GM19239 (cell line): ENCODE measurements at regions not wholly inside any gene's neighbourhood (a gene's known extent, or its start where the extent isn't known, plus 50 kb on each side); places are given as distances from the start of the nearest gene placed in this dataset.
"Not testable (repeated sequence)": the region's sequence is repeated elsewhere in the genome, so short reads cannot be mapped to it uniquely, and the experiment has no call there.

Experiments
- DNase-seq: peaks from one replicate; pipeline ENCODE4 v3.0.0; 2011; ENCODE audit warnings: low spot score; ENCODE audit not compliant: insufficient read length
- FAIRE-seq: peaks from 2 replicates; lab custom pipeline; 2011; peaks lifted over from hg19 to GRCh38; lab: Jason Lieb, UNC

- no peak for FAIRE-seq
- DNase-seq, result no peak
These were observed 656.3 kb downstream of the TYW1 start for GRCh38 chr7:67652937-67653336.

GRCh38 chr7:67653856-67654454 is 657.3 kb downstream of the TYW1 start:
- DNase-seq (no peak), FAIRE-seq (no peak)

- DNase-seq (no peak), FAIRE-seq (no peak)
These were observed 658.0 kb downstream of the TYW1 start for GRCh38 chr7:67654642-67655041.

GRCh38 chr7:67655168-67655567 is 658.5 kb downstream of the TYW1 start:
- FAIRE-seq (no peak), DNase-seq (no peak)

- no peak for FAIRE-seq
- no peak for DNase-seq
These were observed 662.5 kb downstream of the TYW1 start for GRCh38 chr7:67659091-67659490.

GRCh38 chr7:67662804-67663203 is 666.2 kb downstream of the TYW1 start:
- no peak for FAIRE-seq
- DNase-seq, result no peak

GRCh38 chr7:67663644-67664043 is 667.0 kb downstream of the TYW1 start:
- no peak for FAIRE-seq
- no peak for DNase-seq

- not testable (repeated sequence) for DNase-seq, FAIRE-seq
These were observed 669.7 kb downstream of the TYW1 start for GRCh38 chr7:67666359-67666758.

GRCh38 chr7:67671006-67671548 is 674.4 kb downstream of the TYW1 start:
- FAIRE-seq, result no peak
- no peak for DNase-seq

GRCh38 chr7:67673861-67674260 is 677.2 kb downstream of the TYW1 start:
- DNase-seq (no peak), FAIRE-seq (no peak)

GRCh38 chr7:67674862-67675261 is 678.2 kb downstream of the TYW1 start:
- not testable (repeated sequence) for DNase-seq, FAIRE-seq

- DNase-seq, result no peak
- FAIRE-seq, result no peak
These were observed 679.3 kb downstream of the TYW1 start for GRCh38 chr7:67675971-67676370.

GRCh38 chr7:67678419-67678818 is 681.8 kb downstream of the TYW1 start:
- DNase-seq (no peak), FAIRE-seq (no peak)

GRCh38 chr7:67683628-67684027 is 687.0 kb downstream of the TYW1 start:
- no peak for DNase-seq
- FAIRE-seq, result no peak

GRCh38 chr7:67690700-67691099 is 694.1 kb downstream of the TYW1 start:
- FAIRE-seq, result no peak

GRCh38 chr7:67692425-67692824 is 695.8 kb downstream of the TYW1 start:
- DNase-seq, result no peak
- no peak for FAIRE-seq

More at GRCh38 chr7:67690700-67691099, 694.1 kb downstream of the TYW1 start:
- no peak for DNase-seq

- FAIRE-seq, result no peak
These were observed 699.5 kb downstream of the TYW1 start for GRCh38 chr7:67696124-67696523.

GRCh38 chr7:67696878-67697277 is 700.2 kb downstream of the TYW1 start:
- no peak for FAIRE-seq
- no peak for DNase-seq

More at GRCh38 chr7:67696124-67696523, 699.5 kb downstream of the TYW1 start:
- no peak for DNase-seq

GRCh38 chr7:67698354-67698753 is 701.7 kb downstream of the TYW1 start:
- no peak for FAIRE-seq
- no peak for DNase-seq

GRCh38 chr7:67705850-67706249 is 709.2 kb downstream of the TYW1 start:
- no peak for FAIRE-seq
- DNase-seq, result no peak

GRCh38 chr7:67711706-67712105 is 715.1 kb downstream of the TYW1 start:
- FAIRE-seq (no peak), DNase-seq (no peak)

GRCh38 chr7:67713451-67714056 is 716.9 kb downstream of the TYW1 start:
- FAIRE-seq (no peak), DNase-seq (no peak)
